ENCODE measurements at regions not wholly inside any gene's neighbourhood (a gene's known extent, or its start where the extent isn't known, plus 50 kb on each side); places are given as distances from the start of the nearest gene placed in this dataset.

DNA sequence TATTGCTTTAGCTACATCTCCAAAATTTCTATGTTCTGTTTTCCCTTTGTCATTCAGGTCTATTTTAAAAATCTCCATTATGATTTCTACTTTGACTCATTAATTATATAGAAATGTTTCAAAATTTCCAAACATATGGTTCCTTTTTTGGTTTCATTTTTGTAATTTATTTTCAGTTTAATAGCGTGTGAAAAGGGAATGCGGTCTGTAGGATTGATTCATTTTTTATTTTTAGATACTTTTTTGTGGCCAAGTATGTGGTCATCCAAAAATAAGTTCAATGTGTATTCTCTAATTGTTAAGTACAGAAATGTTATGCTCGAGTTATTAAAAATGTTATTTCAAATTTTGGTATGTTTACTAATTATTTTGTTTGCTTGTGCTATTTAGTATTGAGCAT lies 72.5 kb upstream of the ANKRD1 start:
- intact Hi-C loops (cut with DNase I), result no loop called here
- Histone ChIP-seq H3K27ac (no peak overlapping the region), H3K27me3 (peaks cover 2% of the 10 kb centered on the region), H3K36me3 (no peaks in the 10 kb centered on the region), H3K4me1 (ENCODE audit: insufficient read depth) (no peaks in the 10 kb centered on the region), H3K9me3 (no peaks in the 10 kb centered on the region), H3K4me3 (no peak overlapping the region)
- TF ChIP-seq, protein P1, sequence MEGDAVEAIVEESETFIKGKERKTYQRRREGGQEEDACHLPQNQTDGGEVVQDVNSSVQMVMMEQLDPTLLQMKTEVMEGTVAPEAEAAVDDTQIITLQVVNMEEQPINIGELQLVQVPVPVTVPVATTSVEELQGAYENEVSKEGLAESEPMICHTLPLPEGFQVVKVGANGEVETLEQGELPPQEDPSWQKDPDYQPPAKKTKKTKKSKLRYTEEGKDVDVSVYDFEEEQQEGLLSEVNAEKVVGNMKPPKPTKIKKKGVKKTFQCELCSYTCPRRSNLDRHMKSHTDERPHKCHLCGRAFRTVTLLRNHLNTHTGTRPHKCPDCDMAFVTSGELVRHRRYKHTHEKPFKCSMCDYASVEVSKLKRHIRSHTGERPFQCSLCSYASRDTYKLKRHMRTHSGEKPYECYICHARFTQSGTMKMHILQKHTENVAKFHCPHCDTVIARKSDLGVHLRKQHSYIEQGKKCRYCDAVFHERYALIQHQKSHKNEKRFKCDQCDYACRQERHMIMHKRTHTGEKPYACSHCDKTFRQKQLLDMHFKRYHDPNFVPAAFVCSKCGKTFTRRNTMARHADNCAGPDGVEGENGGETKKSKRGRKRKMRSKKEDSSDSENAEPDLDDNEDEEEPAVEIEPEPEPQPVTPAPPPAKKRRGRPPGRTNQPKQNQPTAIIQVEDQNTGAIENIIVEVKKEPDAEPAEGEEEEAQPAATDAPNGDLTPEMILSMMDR (IDR thresholded peaks at IDR 0.05), result no peak
- TF ChIP-seq POLR2A (IDR thresholded peaks at IDR 0.05) (no peak), EP300 (IDR thresholded peaks at IDR 0.05) (no peak)
- 32 to 56% (median 41%) methylated on average over 3 of the region's 3 CpGs for WGBS, 3 donors
- no peak for DNase-seq

DNA sequence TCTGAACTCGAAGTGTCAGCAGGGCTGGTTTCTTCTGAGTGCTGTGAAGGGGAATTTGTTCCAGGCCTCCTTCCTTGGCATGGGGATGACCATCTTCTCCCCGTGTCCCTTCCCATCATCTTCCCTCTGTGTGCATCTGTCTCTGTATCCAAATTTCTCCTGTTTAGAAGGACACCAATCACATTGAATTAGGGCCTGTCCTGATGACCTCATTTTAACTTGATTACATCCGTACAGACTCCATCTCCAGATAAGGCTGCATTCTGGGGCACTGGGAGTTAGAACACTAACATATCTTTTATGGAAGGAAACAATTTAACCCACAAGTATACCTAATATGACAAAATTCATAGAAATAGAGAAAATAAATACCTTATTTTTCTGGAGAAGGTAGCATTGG lies 76.8 kb upstream of the ANKRD1 start:
- DNase-seq, result no peak
- TF ChIP-seq POLR2A (IDR thresholded peaks at IDR 0.05) (no peak), EP300 (IDR thresholded peaks at IDR 0.05) (no peak)
- TF ChIP-seq, protein P1 (IDR thresholded peaks at IDR 0.05), result no peak
- intact Hi-C loops (cut with DNase I), result no loop called here
- Histone ChIP-seq H3K36me3 (no peaks in the 10 kb centered on the region), H3K27me3 (peaks cover 2% of the 10 kb centered on the region), H3K4me3 (no peak overlapping the region), H3K4me1 (ENCODE audit: insufficient read depth) (no peaks in the 10 kb centered on the region), H3K9me3 (no peaks in the 10 kb centered on the region), H3K27ac (no peak overlapping the region)
- 68 to 75% (median 70%) methylated on average over 3 of the region's 3 CpGs for WGBS, 3 donors

DNA sequence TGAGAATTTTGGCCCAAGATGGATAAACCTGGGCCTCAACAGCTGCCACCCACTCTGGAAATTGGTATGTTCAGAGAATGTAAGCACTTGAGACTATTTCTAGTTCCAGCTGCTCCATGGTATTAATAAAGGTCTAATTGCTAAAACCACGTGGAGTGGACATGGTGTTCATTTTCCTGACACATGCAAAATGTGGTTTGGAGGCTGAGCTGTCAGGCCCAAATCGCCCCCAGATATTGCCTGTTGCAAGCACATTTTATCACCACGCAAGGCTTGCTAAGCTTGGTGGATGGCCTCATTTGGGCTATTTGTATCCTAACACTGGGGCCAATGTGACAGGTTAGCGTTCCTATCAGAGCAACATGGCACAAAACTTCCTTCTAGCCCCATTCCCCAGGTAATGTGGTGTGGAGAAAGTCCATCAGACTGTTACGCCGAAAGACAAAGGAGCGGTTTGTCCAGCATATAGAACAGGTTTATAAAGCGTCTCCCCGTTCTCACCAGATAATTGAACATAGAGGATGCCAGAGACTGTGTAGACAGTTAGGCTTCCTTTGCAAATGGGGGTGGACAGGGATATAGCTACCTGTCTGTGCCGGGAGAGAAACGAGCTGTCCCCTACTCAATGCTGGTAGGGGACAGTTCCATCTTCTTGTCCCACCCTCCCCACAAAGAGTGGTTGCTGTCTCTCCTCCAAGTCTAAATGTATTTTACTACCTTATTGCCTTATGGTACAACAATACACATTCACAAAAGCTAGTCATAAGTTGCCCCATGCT lies 78.0 kb upstream of the ANKRD1 start:
- intact Hi-C loops (cut with DNase I), result no loop called here
- no peak for TF ChIP-seq POLR2A (IDR thresholded peaks at IDR 0.05)
- no peak for TF ChIP-seq EP300 (IDR thresholded peaks at IDR 0.05)
- TF ChIP-seq, protein P1 (IDR thresholded peaks at IDR 0.05), result no peak
- Histone ChIP-seq H3K4me3 (no peak overlapping the region), H3K4me1 (ENCODE audit: insufficient read depth) (no peaks in the 10 kb centered on the region), H3K36me3 (no peaks in the 10 kb centered on the region), H3K9me3 (no peaks in the 10 kb centered on the region), H3K27ac (no peak overlapping the region), H3K27me3 (no peaks in the 10 kb centered on the region)
- no peak for DNase-seq
- WGBS, 3 donors, result 89 to 90% (median 90%) methylated on average over 11 of the region's 11 CpGs

DNA sequence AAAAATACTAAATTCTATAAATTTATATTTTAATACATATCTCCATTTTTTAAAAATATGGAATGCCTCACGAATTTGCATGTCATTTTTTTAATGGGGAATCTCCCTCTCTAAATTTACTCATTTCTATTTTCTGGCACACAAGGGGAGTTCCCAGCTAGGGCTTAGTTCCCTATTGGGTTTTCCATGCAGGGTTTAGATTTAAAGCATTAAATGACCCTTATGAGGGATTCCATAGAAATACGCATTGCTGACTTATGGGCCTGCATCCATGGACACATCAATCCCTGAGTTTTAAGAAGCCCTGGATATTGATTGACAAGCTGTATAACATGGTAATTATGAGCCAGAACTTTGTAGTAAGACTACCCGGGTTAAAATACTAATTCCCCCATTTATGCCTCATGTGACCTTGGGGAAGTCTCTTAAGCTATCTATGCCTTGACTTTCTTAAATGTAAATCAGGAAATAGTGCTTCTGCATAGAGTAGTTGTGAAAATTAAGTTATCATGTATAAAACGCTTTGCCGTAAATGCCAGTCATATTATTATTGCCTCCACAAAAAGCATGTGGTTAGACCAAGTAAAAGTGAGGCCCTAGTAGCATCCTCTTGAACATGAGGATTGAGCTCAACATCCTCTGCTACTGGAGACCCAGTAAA lies 78.8 kb upstream of the ANKRD1 start:
- TF ChIP-seq POLR2A (IDR thresholded peaks at IDR 0.05) (no peak), EP300 (IDR thresholded peaks at IDR 0.05) (no peak)
- TF ChIP-seq, protein P1 (IDR thresholded peaks at IDR 0.05), result no peak
- H3K27ac ChIP-seq, result no peak overlapping the region
- no peak for DNase-seq
- intact Hi-C loops (cut with DNase I), result loop anchor here in 2 of 4 donors (5.0 to 10.0 kb wide), 3 partner anchors 85 to 255 kb away; no protein-coding TSS in a partner anchor
- no peaks in the 10 kb centered on the region for H3K9me3 ChIP-seq
- no peaks in the 10 kb centered on the region for H3K27me3 ChIP-seq
- 83 to 86% (median 84%) methylated on average over 5 of the region's 5 CpGs for WGBS, 3 donors
- no peak overlapping the region for H3K4me3 ChIP-seq
- no peaks in the 10 kb centered on the region for H3K36me3 ChIP-seq
- H3K4me1 ChIP-seq (ENCODE audit: insufficient read depth), result no peaks in the 10 kb centered on the region

Data from ovary (tissue), 7 donors.